ENCODE measurements at regions not wholly inside any gene's neighbourhood (a gene's known extent, or its start where the extent isn't known, plus 50 kb on each side); places are given as distances from the start of the nearest gene placed in this dataset.
"Not testable (repeated sequence)": the region's sequence is repeated elsewhere in the genome, so short reads cannot be mapped to it uniquely, and the experiment has no call there.

DNA sequence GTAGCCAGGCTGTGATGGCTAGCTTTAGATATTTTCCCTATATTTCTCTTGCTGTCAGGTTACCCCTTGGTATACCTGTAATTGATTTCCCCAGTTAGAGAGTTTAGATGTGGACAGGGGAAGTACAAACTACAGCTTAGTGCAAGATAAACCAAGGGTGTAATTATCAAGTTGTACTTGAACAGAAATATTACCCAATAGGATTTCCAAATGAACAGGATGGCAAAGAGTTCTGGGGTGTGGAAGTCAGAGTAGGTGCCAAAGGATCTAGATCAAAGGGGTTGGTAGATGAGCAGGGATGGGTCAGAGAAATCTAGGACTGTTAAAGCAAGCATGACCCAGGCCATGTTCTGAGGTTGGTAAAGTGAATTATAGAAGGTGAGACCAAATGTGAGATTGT, 585.2 kb downstream of the CCDC85A start:
- in situ Hi-C loops (cut with MboI; ENCODE audit: low sequenced_read_pairs): no loop called here

DNA sequence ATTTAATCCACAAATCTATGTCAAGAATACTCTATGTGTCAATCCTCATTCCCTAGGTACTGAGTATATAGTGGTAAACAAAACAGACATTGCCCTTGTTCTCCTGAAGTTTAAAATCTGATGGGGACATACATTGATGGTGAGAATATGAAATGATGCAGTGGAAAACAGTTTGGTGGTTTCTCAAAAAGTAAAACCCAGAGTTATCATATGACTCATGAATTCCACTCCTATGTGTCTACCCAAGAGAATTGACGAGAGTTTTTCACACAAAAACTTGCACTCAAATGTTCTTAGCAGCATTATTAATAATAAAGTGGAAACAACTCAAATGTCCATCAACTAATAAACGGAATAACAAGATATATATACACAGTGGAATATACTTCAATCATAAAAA, 586.7 kb downstream of the CCDC85A start:
- in situ Hi-C loops (cut with MboI; ENCODE audit: low sequenced_read_pairs): no loop called here

DNA sequence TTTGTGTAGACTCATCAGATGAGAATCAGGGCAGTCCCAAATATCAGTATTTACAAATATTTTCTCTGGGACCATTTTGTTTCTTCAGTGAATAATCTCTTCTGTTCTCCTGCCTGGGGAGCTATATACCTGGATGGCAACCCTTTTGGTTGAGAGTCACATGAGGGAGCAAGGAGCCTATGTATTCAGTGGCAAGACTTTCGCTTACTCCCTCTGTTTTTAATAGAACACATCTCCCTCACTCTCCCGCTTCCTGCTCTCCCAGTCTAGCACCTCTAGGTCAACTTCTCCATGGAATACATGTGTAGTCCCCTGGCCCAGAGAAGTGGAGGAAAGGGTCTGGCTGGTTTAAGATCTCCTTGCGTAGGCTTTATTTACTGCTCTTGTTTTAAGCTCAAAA, 600.3 kb downstream of the CCDC85A start:
- in situ Hi-C loops (cut with MboI; ENCODE audit: low sequenced_read_pairs): no loop called here

DNA sequence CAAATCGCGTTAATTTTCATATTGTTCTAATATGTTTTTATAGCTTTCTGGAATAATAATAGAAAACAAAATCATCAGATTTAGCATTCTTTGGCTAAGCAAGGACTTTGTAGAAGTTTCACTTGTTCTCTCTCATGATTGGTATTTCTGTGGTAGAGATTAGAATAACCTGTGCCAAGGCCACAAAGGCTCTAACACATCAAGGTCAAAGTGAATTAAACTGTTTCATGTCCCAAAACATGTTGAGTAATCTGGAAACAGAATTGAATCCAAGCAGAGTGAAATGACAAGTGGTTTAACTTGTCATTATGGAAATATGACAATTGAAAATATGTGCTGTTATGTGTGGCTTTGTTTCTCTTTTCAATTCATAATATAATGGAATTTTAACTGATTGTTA, 617.4 kb downstream of the CCDC85A start:
- in situ Hi-C loops (cut with MboI; ENCODE audit: low sequenced_read_pairs): no loop called here

DNA sequence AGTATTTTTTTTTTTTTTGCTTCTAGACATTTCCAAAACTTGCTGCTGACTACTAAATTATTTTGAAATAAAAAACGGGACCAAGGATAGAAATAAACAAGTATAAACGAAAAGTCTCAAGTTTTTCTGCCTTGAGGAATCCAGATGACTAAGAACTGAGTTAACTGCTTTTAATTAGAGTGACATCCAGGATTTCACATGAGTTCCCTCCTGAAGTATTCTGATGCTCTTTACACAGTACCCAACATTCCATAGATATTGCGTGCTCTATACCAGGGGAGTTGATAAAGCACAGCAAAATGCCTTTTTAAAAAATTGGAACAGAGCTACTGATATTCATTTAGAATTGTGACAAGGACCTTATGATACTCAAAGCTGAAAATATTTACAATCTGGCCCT, 618.0 kb downstream of the CCDC85A start:
- in situ Hi-C loops (cut with MboI; ENCODE audit: low sequenced_read_pairs): no loop called here

DNA sequence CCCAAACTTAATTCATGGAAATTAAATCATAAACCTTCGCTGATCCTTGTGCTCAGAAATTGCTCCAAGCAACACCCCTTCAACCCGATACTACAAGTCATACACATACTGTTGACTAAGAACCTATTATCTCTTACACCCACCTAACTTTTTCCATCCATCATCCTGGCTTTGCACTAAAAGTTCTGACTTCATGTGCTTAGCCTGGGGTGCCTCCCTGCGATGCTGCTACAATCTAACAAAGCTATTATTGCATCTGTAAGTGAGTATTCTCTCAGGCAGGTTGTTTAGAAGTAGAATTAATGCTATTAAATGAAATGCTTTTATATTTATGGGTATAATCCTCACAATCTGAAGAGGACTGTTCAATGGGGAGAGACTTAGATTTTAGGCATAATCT, 619.8 kb downstream of the CCDC85A start:
- in situ Hi-C loops (cut with MboI; ENCODE audit: low sequenced_read_pairs): no loop called here

DNA sequence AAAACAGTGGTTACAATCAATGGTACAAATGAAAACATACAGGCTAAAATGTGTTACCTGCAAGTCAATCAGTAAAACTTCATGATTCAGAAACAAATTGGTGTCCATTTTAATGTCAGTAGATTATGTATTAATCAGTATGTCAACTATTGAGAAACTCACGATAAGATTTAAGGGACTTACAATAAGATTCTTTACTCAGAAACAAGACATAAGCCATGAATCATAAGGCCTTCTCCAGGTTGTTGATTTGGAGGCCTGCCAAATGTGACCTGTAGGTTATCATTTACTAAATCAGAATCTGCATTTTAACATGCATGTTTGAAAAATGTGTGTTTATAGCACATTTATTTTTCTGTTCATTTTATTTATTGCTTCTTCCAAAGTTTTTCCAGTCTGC, 623.1 kb downstream of the CCDC85A start:
- in situ Hi-C loops (cut with MboI; ENCODE audit: low sequenced_read_pairs): no loop called here

DNA sequence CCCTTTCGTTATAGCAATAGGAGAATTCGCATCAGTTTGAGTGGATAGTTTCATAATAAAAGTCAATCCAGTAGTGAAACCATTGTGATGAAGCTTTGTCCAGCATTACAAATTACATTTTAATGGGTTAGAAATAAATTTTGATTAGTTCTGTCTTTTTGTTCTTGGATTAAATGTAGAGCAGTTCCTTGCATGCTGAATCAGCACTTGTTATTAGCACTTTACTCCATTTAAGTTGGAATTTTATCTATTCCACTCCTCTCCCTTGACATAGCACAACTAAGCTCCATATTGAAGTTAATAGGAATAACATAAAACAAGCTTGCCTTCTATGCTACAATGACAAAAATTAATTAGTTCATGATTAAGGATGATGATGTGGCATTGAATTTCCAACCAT, 624.1 kb downstream of the CCDC85A start:
- in situ Hi-C loops (cut with MboI; ENCODE audit: low sequenced_read_pairs): no loop called here

DNA sequence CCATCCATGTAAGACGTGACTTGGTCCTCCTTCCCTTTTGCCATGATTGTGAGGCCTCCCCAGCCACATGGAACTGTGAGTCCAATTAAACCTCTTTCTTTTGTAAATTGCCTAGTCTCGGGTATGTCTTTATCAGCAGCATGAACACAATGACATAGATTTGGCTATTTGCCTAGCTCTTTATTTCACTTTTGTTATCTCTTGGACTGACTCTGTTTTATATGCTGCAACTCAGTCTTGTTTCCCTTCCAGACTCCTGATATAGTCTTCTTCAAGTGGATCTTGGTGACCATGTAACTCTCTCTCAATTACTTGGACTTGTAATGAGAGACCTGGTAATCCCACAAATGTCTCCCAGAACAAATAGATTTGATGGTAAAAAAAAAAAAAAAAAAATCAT, 627.6 kb downstream of the CCDC85A start:
- in situ Hi-C loops (cut with MboI; ENCODE audit: low sequenced_read_pairs): no loop called here

DNA sequence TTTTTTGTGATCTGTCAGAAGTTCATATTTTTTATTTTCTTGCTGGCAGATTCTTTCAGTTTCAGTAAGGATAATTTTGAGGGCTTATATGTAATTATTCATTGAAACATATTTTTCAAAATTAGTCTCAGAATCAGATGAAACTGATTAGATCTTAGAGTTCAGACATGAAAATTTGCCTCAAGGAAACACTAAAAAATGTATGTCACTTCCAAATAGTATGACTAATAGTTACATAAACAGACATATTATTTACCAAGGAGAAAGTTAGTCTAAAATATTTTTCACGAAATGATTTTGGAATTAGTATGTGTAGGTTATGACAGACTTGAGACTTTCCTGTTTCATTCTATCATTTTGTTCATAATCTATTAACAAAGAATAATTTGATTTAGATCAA, 628.6 kb downstream of the CCDC85A start:
- in situ Hi-C loops (cut with MboI; ENCODE audit: low sequenced_read_pairs): no loop called here

DNA sequence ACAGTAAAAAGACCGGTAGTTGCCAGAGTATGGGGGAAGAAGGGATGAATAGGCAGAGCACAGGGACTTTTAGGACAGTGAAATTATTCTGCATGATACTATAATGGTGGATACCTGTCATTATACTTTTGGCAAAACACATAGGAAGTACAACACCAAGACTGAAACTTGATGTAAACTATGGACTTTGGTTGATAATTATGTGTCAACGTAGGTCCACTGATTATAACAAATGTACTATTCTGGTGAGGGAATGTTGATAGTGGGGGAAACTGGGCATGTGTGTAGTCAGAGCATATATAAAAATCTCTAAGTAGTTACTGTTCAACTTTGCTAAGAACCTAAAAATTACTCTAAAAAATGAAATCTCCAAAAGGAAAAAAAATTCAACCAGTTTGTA, 629.7 kb downstream of the CCDC85A start:
- in situ Hi-C loops (cut with MboI; ENCODE audit: low sequenced_read_pairs): no loop called here

DNA sequence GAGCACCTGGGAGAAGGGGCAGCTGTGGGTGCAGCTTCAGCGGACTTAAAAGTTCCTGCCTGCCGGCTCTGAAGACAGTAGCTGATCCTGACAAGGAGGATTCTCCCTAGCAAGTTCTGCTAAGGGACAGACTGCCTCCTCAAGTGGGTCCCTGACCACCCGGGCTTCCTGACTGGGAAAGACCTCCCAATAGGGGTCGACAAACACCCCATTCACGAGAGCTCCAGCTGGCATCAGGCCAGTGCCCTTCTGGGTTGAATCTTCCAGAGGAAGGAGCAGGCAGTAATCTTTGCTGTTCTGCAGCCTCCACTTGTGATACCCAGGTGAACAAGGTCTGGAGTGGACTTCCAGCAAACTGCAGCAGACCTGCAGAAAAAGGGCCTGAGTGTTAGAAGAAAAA, 632.9 kb downstream of the CCDC85A start:
- in situ Hi-C loops (cut with MboI; ENCODE audit: low sequenced_read_pairs): no loop called here

DNA sequence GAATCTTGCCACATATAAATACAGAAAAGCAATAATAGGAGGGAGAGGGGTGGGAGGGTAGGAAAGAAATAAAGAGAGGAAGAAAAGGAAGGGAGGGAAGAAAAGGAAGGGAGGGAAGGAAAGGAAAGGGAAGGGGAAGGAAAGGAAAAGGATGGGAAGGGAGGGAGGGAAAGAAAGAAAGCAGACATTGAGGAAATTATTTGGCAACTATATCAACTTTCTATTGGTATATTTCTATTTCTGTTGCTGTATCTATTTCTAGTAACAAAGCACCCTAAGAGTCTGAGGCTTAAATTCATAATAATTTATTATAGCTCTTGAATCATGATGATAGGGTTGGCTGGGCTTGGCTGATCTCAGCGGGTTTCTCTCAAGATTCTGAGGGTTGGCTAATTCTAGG, 648.0 kb downstream of the CCDC85A start:
- in situ Hi-C loops (cut with MboI; ENCODE audit: low sequenced_read_pairs): no loop called here

DNA sequence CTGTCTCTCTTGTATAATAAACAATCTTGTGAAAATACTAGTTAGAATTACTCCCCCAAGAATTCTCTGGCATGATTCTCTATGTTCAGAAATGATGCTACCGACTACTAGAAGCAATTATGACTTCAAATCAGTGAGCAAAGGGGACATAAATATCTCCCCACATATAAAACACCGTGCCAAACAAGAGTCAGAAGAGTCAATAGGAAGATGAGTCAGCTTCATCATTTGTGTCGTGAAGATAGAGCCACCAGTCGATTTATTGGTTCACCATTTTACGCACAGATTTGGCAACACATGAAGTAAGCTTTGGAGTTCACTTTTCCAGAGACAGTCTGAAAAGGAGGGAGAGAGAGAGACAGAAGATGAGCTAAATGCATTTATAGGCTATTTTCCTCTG, 650.9 kb downstream of the CCDC85A start:
- in situ Hi-C loops (cut with MboI; ENCODE audit: low sequenced_read_pairs): no loop called here

DNA sequence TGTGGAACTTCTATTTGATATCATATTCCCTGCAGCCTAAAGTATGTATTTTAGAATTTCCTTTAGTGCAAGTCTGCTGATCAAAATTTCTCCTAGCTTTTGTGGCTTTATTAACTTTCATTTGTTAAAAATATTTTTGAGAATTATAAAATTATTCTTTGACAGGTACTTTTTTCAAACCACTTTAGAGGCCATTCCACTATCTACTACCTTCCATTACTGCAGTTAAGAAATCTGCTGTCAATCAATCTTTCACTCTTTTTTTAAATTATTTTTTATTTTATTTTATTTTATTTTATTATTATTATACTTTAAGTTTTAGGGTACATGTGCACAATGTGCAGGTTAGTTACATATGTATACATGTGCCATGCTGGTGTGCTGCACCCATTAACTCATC, 656.2 kb downstream of the CCDC85A start:
- in situ Hi-C loops (cut with MboI; ENCODE audit: low sequenced_read_pairs): not testable (repeated sequence)

DNA sequence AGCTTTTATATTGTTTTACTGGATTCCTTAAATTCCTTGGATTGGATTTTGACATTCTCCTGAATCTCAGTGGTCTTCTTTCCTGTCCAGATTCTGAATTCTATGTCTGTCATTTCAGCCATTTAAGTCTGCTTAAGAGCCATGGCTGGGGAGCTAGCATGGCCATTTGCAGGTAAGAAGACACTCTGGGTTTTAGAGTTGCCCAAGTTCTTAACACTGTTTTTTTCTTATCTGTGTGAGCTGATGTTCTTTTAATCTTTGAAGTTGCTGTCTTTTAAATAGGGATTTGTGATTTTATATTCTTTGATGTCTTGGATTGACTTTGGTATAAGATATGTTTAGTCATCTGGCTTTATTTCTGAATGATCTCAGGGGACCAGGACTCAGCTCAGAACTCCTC, 677.2 kb downstream of the CCDC85A start:
- in situ Hi-C loops (cut with MboI; ENCODE audit: low sequenced_read_pairs): no loop called here

DNA sequence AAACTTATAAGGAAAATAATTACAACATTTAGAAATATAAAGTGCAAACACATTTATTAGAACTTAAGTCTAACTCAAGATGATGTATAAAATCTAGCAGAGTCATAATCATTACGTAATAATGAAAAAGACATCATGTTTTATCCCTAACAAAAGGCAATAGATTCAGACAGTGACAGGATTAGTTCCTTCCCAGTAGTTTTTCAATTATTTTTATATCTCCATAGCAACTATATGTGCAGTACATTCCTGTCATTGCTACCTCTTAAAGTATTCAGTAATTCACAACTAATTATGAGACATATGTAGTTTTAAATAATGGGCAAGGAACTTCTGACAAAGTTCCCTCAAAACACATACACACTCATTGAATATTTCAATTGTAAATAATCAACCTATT, 687.9 kb downstream of the CCDC85A start:
- in situ Hi-C loops (cut with MboI; ENCODE audit: low sequenced_read_pairs): no loop called here

DNA sequence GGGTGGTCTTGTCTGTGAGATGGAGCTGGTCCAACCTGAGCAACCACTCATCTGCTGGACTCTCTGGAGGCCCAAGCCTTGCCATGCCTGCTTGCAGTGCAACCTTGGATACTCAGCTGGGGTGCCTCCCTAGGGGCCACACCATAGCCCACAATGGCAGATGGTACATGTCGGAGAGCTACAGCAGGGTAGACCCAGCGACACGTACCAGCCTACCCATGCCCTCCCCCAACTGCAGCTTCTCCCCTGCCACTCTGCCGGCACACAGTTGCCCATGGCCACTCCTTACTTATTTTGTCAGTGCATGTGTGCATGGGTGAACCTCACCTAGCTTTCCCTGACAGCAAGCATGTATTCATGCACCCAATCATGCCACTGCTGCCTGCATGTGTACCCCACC, 690.9 kb downstream of the CCDC85A start:
- in situ Hi-C loops (cut with MboI; ENCODE audit: low sequenced_read_pairs): no loop called here

DNA sequence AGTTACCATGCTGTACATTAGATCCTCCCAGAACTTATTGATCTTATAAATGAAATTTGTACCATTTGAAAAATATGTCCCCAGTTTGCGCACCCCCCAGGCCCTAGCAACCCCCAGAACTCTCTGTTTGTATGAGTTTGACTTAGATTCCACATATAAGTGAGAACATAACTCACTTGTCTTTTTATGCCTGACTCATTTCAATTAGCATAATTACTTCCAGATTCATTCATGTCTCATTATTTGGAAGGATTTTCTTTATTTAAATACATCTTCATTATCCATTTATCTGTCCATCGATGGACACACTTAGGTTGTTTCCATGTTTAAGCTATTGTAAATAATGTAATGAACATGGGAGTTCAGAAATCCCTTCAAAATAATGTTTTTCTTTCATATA, 705.9 kb downstream of the CCDC85A start:
- in situ Hi-C loops (cut with MboI; ENCODE audit: low sequenced_read_pairs): no loop called here

DNA sequence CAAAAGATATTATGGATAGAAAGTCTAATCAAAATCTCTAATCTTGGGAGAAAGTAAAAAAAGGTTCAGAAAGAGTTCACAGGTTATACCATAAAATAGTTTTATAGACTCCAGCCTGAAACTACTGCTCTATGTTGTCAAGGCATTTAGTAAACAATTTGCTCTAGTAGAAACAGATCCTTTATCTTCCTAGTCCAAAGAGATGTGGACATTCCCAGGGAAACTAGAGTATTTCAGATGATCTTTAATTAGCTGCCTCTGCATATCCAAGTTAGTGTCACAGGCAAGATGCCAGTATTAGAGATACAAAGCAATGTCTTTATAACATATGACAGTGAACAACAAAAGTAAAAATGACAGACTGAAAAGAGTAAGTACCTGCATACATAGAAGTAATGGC, 708.6 kb downstream of the CCDC85A start:
- in situ Hi-C loops (cut with MboI; ENCODE audit: low sequenced_read_pairs): no loop called here

DNA sequence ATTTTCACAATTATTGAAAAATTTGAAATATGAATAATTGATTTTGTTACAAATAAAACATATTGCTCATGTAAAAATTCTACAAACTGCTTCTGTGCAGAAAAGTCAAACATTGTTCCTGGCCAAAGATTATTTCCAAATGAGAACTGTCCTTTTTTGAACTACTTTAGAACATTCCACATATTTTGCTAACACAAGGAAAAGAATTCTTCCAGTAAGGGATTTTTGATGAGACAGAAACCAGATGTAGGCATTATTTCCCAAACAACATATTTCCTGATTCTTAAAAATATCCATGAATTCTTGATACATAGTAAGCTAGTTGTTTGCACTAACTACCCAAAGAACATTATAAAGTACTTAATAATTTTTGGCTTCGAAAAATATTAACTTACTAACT, 715.2 kb downstream of the CCDC85A start:
- in situ Hi-C loops (cut with MboI; ENCODE audit: low sequenced_read_pairs): no loop called here

DNA sequence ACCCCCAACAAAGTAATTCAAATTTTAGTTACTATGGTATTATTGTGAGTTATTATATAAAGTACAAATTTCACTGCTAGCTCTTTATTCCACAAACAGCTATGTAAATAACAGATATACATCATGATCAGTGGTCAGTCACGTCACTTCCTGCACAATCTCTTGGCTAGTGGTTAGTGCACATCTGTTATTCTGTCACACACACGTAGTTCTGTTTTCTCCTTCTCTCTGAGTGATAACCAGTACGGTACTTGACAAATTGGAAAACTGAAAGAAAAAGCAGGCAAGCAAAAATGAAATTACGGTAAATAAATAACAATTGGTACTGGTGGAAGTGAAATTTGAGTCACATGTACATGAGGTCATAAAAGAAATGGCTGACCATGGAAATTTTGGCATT, 728.7 kb downstream of the CCDC85A start:
- in situ Hi-C loops (cut with MboI; ENCODE audit: low sequenced_read_pairs): no loop called here

DNA sequence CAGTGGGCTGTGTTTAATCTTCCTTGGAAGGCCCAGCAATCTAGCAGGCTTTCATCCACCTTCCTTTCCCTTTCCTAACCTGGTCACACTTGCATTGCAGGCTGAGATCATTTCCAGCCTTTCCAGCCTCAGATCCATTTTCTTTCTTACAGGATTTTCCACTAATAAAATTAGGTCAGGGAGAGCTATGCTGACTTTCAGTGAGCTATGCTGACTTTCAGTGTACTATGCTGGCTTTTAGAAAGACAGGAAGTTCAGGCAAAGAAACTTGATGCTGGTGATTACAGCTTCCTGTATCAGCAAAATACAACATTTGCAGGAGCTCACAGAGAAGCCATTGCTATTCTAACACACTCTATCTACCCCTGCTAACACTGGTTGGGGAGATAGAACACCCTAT, 735.0 kb downstream of the CCDC85A start:
- in situ Hi-C loops (cut with MboI; ENCODE audit: low sequenced_read_pairs): no loop called here

DNA sequence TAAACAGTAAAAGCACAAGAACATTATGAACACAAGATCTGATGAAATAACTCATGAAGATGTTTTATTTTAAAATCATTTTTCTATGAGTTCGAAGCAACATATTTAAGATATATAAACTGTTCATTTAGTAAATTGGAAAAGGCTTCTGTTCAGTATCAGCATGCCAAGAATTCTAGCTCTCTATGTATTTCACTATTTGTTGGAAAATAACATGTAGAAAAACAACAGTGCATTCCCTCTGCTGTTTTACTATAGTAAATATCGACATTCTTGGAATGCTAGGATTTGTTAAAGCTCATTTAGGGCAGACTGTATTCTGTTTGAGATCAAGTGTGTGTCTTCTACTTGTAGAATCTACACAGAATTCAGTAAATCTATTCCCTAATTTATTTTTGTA, 750.2 kb downstream of the CCDC85A start:
- in situ Hi-C loops (cut with MboI; ENCODE audit: low sequenced_read_pairs): no loop called here
